Activated naive CD4-positive, alpha-beta T cell treated with anti-CD3 and anti-CD28 coated beads for 36 hours (primary cell): ENCODE measurements at regions not wholly inside any gene's neighbourhood (a gene's known extent, or its start where the extent isn't known, plus 50 kb on each side); places are given as distances from the start of the nearest gene placed in this dataset.

Experiments
- CTCF ChIA-PET: fragments of 350-600 bp; sonication (Branson Sonifier 250); formaldehyde crosslinking; loops from one replicate; lab custom pipeline; 2021; ENCODE audit warnings: antibody characterized with exemption; lab: Charles Lee
- DNase-seq: peaks from one replicate; pipeline ENCODE4 v3.0.0-alpha.2; 2020
- H3K27ac Mint-ChIP-seq: one replicate; pipeline ENCODE4 v1.8.0; 2021; ENCODE audit warnings: mild to moderate bottlenecking, mixed read lengths
- H3K27me3 Mint-ChIP-seq: one replicate; pipeline ENCODE4 v1.8.0; 2021; ENCODE audit warnings: low read depth, mixed read lengths
- H3K36me3 Mint-ChIP-seq: one replicate; pipeline ENCODE4 v1.8.0; 2021; ENCODE audit warnings: low read depth, mixed read lengths
- H3K4me1 Mint-ChIP-seq: one replicate; pipeline ENCODE4 v1.8.0; 2021; ENCODE audit warnings: low read depth, mixed read lengths
- H3K4me3 Mint-ChIP-seq: one replicate; pipeline ENCODE4 v1.8.0; 2021; ENCODE audit warnings: mild to moderate bottlenecking, moderate library complexity, mixed read lengths
- H3K9me3 Mint-ChIP-seq: one replicate; pipeline ENCODE4 v1.8.0; 2021; ENCODE audit warnings: mixed read lengths
- intact Hi-C: fragments of 100-400 bp; cut with micrococcal nuclease; formaldehyde crosslinking; loops from one replicate; pipeline ENCODE4 v1.15.1; 2023

- no peaks in the 10 kb centered on the region for H3K4me1 Mint-ChIP-seq
- H3K4me3 Mint-ChIP-seq = no peak overlapping the region
- H3K36me3 Mint-ChIP-seq = no peaks in the 10 kb centered on the region
- peaks cover 2% of the 10 kb centered on the region for H3K9me3 Mint-ChIP-seq
- DNase-seq = no peak
- intact Hi-C loops = no loop called here
- no peak overlapping the region for H3K27ac Mint-ChIP-seq
- CTCF ChIA-PET = no interaction called here
- H3K27me3 Mint-ChIP-seq = peaks cover 7% of the 10 kb centered on the region
Measured at GRCh38 chr18:50460062-50460461, 85.2 kb downstream of the SKA1 start.

GRCh38 chr18:50460716-50461115 lies 85.9 kb downstream of the SKA1 start:
- intact Hi-C loops = no loop called here
- CTCF ChIA-PET = no interaction called here
- no peak for DNase-seq
- peaks cover 4% of the 10 kb centered on the region for H3K27me3 Mint-ChIP-seq
- H3K27ac Mint-ChIP-seq = no peak overlapping the region
- H3K36me3 Mint-ChIP-seq = no peaks in the 10 kb centered on the region
- no peaks in the 10 kb centered on the region for H3K4me1 Mint-ChIP-seq
- H3K9me3 Mint-ChIP-seq = peaks cover 2% of the 10 kb centered on the region
- no peak overlapping the region for H3K4me3 Mint-ChIP-seq

- H3K4me1 Mint-ChIP-seq = no peaks in the 10 kb centered on the region
- intact Hi-C loops = no loop called here
- H3K9me3 Mint-ChIP-seq = peaks cover 2% of the 10 kb centered on the region
- no peak overlapping the region for H3K4me3 Mint-ChIP-seq
- H3K27me3 Mint-ChIP-seq = peaks cover 4% of the 10 kb centered on the region
- CTCF ChIA-PET = no interaction called here
- no peaks in the 10 kb centered on the region for H3K36me3 Mint-ChIP-seq
- H3K27ac Mint-ChIP-seq = no peak overlapping the region
- DNase-seq = no peak
Measured at GRCh38 chr18:50461251-50461650, 86.4 kb downstream of the SKA1 start.

GRCh38 chr18:50465211-50466153 lies 90.6 kb downstream of the SKA1 start:
- H3K27ac Mint-ChIP-seq = no peak overlapping the region
- H3K4me1 Mint-ChIP-seq = no peaks in the 10 kb centered on the region
- intact Hi-C loops = no loop called here
- no peaks in the 10 kb centered on the region for H3K9me3 Mint-ChIP-seq
- no peak overlapping the region for H3K4me3 Mint-ChIP-seq
- DNase-seq = no peak
- no peaks in the 10 kb centered on the region for H3K36me3 Mint-ChIP-seq
- peaks cover 2% of the 10 kb centered on the region for H3K27me3 Mint-ChIP-seq
- CTCF ChIA-PET = no interaction called here

GRCh38 chr18:50466634-50467033 lies 91.8 kb downstream of the SKA1 start:
- Mint-ChIP-seq H3K36me3 (no peaks in the 10 kb centered on the region), H3K4me3 (no peak overlapping the region), H3K9me3 (no peaks in the 10 kb centered on the region), H3K27ac (no peak overlapping the region), H3K27me3 (peaks cover 2% of the 10 kb centered on the region), H3K4me1 (no peaks in the 10 kb centered on the region)
- intact Hi-C loops = no loop called here
- CTCF ChIA-PET = no interaction called here
- DNase-seq = no peak

GRCh38 chr18:50468807-50469206 lies 91.1 kb upstream of the MAPK4 start:
- no peaks in the 10 kb centered on the region for H3K4me1 Mint-ChIP-seq
- intact Hi-C loops = no loop called here
- CTCF ChIA-PET = no interaction called here

GRCh38 chr18:50469380-50469781 lies 90.5 kb upstream of the MAPK4 start:
- H3K27ac Mint-ChIP-seq = no peak overlapping the region
- CTCF ChIA-PET = no interaction called here
- H3K36me3 Mint-ChIP-seq = no peaks in the 10 kb centered on the region
- intact Hi-C loops = no loop called here
- H3K9me3 Mint-ChIP-seq = no peaks in the 10 kb centered on the region
- no peak overlapping the region for H3K4me3 Mint-ChIP-seq
- no peaks in the 10 kb centered on the region for H3K4me1 Mint-ChIP-seq
- peaks cover 8% of the 10 kb centered on the region for H3K27me3 Mint-ChIP-seq
- DNase-seq = no peak

More at GRCh38 chr18:50468807-50469206, 91.1 kb upstream of the MAPK4 start:
- Mint-ChIP-seq H3K9me3 (no peaks in the 10 kb centered on the region), H3K4me3 (no peak overlapping the region), H3K36me3 (no peaks in the 10 kb centered on the region), H3K27me3 (peaks cover 7% of the 10 kb centered on the region), H3K27ac (no peak overlapping the region)
- DNase-seq = no peak

- H3K36me3 Mint-ChIP-seq = no peaks in the 10 kb centered on the region
- no peaks in the 10 kb centered on the region for H3K9me3 Mint-ChIP-seq
- no peak overlapping the region for H3K27ac Mint-ChIP-seq
- no peak for DNase-seq
- no peaks in the 10 kb centered on the region for H3K4me1 Mint-ChIP-seq
- intact Hi-C loops = no loop called here
- peaks cover 14% of the 10 kb centered on the region for H3K27me3 Mint-ChIP-seq
- CTCF ChIA-PET = no interaction called here
- H3K4me3 Mint-ChIP-seq = no peak overlapping the region
Measured at GRCh38 chr18:50472941-50473340, 86.9 kb upstream of the MAPK4 start.

- H3K36me3 Mint-ChIP-seq = no peaks in the 10 kb centered on the region
- H3K9me3 Mint-ChIP-seq = no peaks in the 10 kb centered on the region
- intact Hi-C loops = no loop called here
- H3K4me3 Mint-ChIP-seq = no peak overlapping the region
- CTCF ChIA-PET = no interaction called here
- H3K27ac Mint-ChIP-seq = no peak overlapping the region
- peaks cover 14% of the 10 kb centered on the region for H3K27me3 Mint-ChIP-seq
- no peak for DNase-seq
- no peaks in the 10 kb centered on the region for H3K4me1 Mint-ChIP-seq
Measured at GRCh38 chr18:50473881-50474280, 86.0 kb upstream of the MAPK4 start.

GRCh38 chr18:50475538-50476193 lies 84.2 kb upstream of the MAPK4 start:
- Mint-ChIP-seq H3K4me1 (no peaks in the 10 kb centered on the region), H3K4me3 (no peak overlapping the region), H3K27me3 (peaks cover 14% of the 10 kb centered on the region), H3K9me3 (no peaks in the 10 kb centered on the region), H3K36me3 (no peaks in the 10 kb centered on the region), H3K27ac (no peak overlapping the region)
- intact Hi-C loops = no loop called here
- DNase-seq = no peak
- CTCF ChIA-PET = no interaction called here

GRCh38 chr18:50492097-50492496 lies 67.8 kb upstream of the MAPK4 start:
- H3K36me3 Mint-ChIP-seq = no peaks in the 10 kb centered on the region
- no peak for DNase-seq
- peaks cover 2% of the 10 kb centered on the region for H3K9me3 Mint-ChIP-seq
- CTCF ChIA-PET = interaction anchor here (0.7 kb wide), 1 partner anchor 310 kb away, joined by 3 read pairs; no protein-coding TSS in a partner anchor
- H3K27ac Mint-ChIP-seq = no peak overlapping the region
- no peaks in the 10 kb centered on the region for H3K4me1 Mint-ChIP-seq
- H3K27me3 Mint-ChIP-seq = peaks cover 7% of the 10 kb centered on the region
- intact Hi-C loops = no loop called here
- H3K4me3 Mint-ChIP-seq = no peak overlapping the region

- Mint-ChIP-seq H3K9me3 (peaks cover 2% of the 10 kb centered on the region), H3K27me3 (peaks cover 7% of the 10 kb centered on the region), H3K4me1 (no peaks in the 10 kb centered on the region), H3K4me3 (no peak overlapping the region), H3K27ac (no peak overlapping the region), H3K36me3 (no peaks in the 10 kb centered on the region)
- CTCF ChIA-PET = no interaction called here
- intact Hi-C loops = no loop called here
- DNase-seq = no peak
Measured at GRCh38 chr18:50494569-50494968, 65.3 kb upstream of the MAPK4 start.

- DNase-seq = no peak
- Mint-ChIP-seq H3K27me3 (peaks cover 13% of the 10 kb centered on the region), H3K36me3 (no peaks in the 10 kb centered on the region), H3K4me3 (no peak overlapping the region), H3K27ac (no peak overlapping the region), H3K4me1 (no peaks in the 10 kb centered on the region), H3K9me3 (no peaks in the 10 kb centered on the region)
- intact Hi-C loops = no loop called here
- CTCF ChIA-PET = no interaction called here
Measured at GRCh38 chr18:50506362-50506761, 53.5 kb upstream of the MAPK4 start.
